HepG2 (cell line): ENCODE measurements at regions not wholly inside any gene's neighbourhood (a gene's known extent, or its start where the extent isn't known, plus 50 kb on each side); places are given as distances from the start of the nearest gene placed in this dataset.

Experiments
- AKAP8 ChIP-seq: sonication (generic); formaldehyde crosslinking; IDR thresholded peaks from 2 replicates; pipeline ENCODE4 v1.5.1; 2020; ENCODE audit warnings: mild to moderate bottlenecking, missing genetic modification reagents
- FLYWCH1 ChIP-seq: sonication (generic); formaldehyde crosslinking; IDR thresholded peaks from 2 replicates; pipeline ENCODE4 v1.8.1; 2023; ENCODE audit warnings: mild to moderate bottlenecking, missing genetic modification reagents
- HDAC6 ChIP-seq: fragments of 200-600 bp; sonication (generic); IDR thresholded peaks from 2 replicates; pipeline ENCODE4 v1.7.0; 2017; ENCODE audit warnings: mild to moderate bottlenecking, antibody characterized with exemption, low read length, low read depth
- MAFF ChIP-seq: IDR thresholded peaks from 2 replicates; pipeline ENCODE4 v1.6.1; 2011; ENCODE audit warnings: low read depth, low read length, improper control_type of control experiment
- MIXL1 ChIP-seq: IDR thresholded peaks from 2 replicates; pipeline ENCODE4 v1.6.1; 2016
- MYC ChIP-seq: sonication (generic); formaldehyde crosslinking; IDR thresholded peaks from 2 replicates; pipeline ENCODE4 v1.9.0; 2021; ENCODE audit warnings: missing genetic modification reagents, borderline replicate concordance
- NR2F6 ChIP-seq, 2 experiments: IDR thresholded peaks; 2 replicates each; pipeline ENCODE4 v1.6.1; 2016; ENCODE audit warnings: antibody characterized with exemption in 1 of 2, mild to moderate bottlenecking in 1 of 2
- RAD51 ChIP-seq: fragments of 450-650 bp; IDR thresholded peaks from 2 replicates; pipeline ENCODE4 v1.6.1; 2016; ENCODE audit warnings: borderline replicate concordance
- SATB2 ChIP-seq: sonication (generic); formaldehyde crosslinking; IDR thresholded peaks from 2 replicates; pipeline ENCODE4 v1.5.0; 2020; ENCODE audit warnings: missing genetic modification reagents
- SIX4 ChIP-seq: sonication (generic); formaldehyde crosslinking; IDR thresholded peaks from 2 replicates; pipeline ENCODE4 v1.4.0; 2020; ENCODE audit warnings: missing genetic modification reagents
- TSC22D2 ChIP-seq: sonication (generic); formaldehyde crosslinking; IDR thresholded peaks from 2 replicates; pipeline ENCODE4 v1.5.1; 2020; ENCODE audit warnings: missing genetic modification reagents, mild to moderate bottlenecking, borderline replicate concordance
- ZBTB20 ChIP-seq: sonication (generic); formaldehyde crosslinking; IDR thresholded peaks from 2 replicates; pipeline ENCODE4 v1.8.1; 2023; ENCODE audit warnings: missing genetic modification reagents, low read depth, mild to moderate bottlenecking, borderline replicate concordance
- ZBTB25 ChIP-seq: IDR thresholded peaks from 2 replicates; pipeline ENCODE4 v1.6.1; 2018; ENCODE audit warnings: missing genetic modification reagents
- ZNF138 ChIP-seq: sonication (generic); formaldehyde crosslinking; IDR thresholded peaks from 2 replicates; pipeline ENCODE4 v1.5.0; 2020; ENCODE audit warnings: mild to moderate bottlenecking, low read depth, missing genetic modification reagents
- ZNF703 ChIP-seq: sonication (generic); formaldehyde crosslinking; IDR thresholded peaks from 2 replicates; pipeline ENCODE4 v1.5.1; 2020; ENCODE audit warnings: missing genetic modification reagents, mild to moderate bottlenecking, moderate library complexity, borderline replicate concordance
- TF ChIP-seq, protein P1 (sequence below): sonication (generic); formaldehyde crosslinking; IDR thresholded peaks from 2 replicates; pipeline ENCODE4 v1.4.0; 2020; ENCODE audit warnings: missing genetic modification reagents, low read depth, mild to moderate bottlenecking, borderline replicate concordance
- TF ChIP-seq, protein P2 (sequence below): sonication (generic); formaldehyde crosslinking; IDR thresholded peaks from 2 replicates; pipeline ENCODE4 v1.4.0; 2020; ENCODE audit warnings: missing genetic modification reagents
- TF ChIP-seq, protein P3 (sequence below): sonication (generic); formaldehyde crosslinking; conservative IDR thresholded peaks from 2 replicates; pipeline ENCODE4 v1.8.1; 2023; ENCODE audit warnings: missing genetic modification reagents
- TF ChIP-seq, protein P4 (sequence below): sonication (generic); formaldehyde crosslinking; IDR thresholded peaks from 2 replicates; pipeline ENCODE4 v1.5.1; 2020; ENCODE audit warnings: mild to moderate bottlenecking, missing genetic modification reagents, borderline replicate concordance

GRCh38 chr1:72482736-72483413, 200.5 kb upstream of the NEGR1 start (continued):
- TF ChIP-seq ZBTB20 (peak; percentile 99), MAFF (no peak), ZNF138 (CRISPR knock-in tag) (no peak), AKAP8 (CRISPR knock-in tag) (no peak), HDAC6 (no peak), SIX4 (CRISPR knock-in tag) (peak; percentile 60; the same call in 1 of the 2 replicates), ZNF703 (no peak), ZBTB25 (0 out of 2 replicates have a peak, but pooled peaks have one; percentile 41), NR2F6 (IDR thresholded peaks at IDR 0.05) (peak; percentile 100), NR2F6 (CRISPR knock-in tag; IDR thresholded peaks at IDR 0.05) (peak; percentile 99), SATB2 (no peak), RAD51 (no peak), FLYWCH1 (CRISPR knock-in tag) (no peak), MIXL1 (CRISPR knock-in tag) (peak; percentile 92), MYC (no peak), TSC22D2 (CRISPR knock-in tag) (no peak)
- TF ChIP-seq, protein P1, sequence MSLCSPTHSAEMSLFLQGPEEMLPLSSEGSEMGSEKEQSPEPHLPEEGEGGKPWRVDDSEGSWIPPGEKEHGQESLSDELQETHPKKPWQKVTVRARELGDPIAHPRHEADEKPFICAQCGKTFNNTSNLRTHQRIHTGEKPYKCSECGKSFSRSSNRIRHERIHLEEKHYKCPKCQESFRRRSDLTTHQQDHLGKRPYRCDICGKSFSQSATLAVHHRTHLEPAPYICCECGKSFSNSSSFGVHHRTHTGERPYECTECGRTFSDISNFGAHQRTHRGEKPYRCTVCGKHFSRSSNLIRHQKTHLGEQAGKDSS (CRISPR knock-in tag), result no peak
- TF ChIP-seq, protein P2, sequence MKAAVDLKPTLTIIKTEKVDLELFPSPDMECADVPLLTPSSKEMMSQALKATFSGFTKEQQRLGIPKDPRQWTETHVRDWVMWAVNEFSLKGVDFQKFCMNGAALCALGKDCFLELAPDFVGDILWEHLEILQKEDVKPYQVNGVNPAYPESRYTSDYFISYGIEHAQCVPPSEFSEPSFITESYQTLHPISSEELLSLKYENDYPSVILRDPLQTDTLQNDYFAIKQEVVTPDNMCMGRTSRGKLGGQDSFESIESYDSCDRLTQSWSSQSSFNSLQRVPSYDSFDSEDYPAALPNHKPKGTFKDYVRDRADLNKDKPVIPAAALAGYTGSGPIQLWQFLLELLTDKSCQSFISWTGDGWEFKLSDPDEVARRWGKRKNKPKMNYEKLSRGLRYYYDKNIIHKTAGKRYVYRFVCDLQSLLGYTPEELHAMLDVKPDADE, result no peak
- TF ChIP-seq, protein P3, sequence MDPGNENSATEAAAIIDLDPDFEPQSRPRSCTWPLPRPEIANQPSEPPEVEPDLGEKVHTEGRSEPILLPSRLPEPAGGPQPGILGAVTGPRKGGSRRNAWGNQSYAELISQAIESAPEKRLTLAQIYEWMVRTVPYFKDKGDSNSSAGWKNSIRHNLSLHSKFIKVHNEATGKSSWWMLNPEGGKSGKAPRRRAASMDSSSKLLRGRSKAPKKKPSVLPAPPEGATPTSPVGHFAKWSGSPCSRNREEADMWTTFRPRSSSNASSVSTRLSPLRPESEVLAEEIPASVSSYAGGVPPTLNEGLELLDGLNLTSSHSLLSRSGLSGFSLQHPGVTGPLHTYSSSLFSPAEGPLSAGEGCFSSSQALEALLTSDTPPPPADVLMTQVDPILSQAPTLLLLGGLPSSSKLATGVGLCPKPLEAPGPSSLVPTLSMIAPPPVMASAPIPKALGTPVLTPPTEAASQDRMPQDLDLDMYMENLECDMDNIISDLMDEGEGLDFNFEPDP, result no peak
- TF ChIP-seq, protein P4, sequence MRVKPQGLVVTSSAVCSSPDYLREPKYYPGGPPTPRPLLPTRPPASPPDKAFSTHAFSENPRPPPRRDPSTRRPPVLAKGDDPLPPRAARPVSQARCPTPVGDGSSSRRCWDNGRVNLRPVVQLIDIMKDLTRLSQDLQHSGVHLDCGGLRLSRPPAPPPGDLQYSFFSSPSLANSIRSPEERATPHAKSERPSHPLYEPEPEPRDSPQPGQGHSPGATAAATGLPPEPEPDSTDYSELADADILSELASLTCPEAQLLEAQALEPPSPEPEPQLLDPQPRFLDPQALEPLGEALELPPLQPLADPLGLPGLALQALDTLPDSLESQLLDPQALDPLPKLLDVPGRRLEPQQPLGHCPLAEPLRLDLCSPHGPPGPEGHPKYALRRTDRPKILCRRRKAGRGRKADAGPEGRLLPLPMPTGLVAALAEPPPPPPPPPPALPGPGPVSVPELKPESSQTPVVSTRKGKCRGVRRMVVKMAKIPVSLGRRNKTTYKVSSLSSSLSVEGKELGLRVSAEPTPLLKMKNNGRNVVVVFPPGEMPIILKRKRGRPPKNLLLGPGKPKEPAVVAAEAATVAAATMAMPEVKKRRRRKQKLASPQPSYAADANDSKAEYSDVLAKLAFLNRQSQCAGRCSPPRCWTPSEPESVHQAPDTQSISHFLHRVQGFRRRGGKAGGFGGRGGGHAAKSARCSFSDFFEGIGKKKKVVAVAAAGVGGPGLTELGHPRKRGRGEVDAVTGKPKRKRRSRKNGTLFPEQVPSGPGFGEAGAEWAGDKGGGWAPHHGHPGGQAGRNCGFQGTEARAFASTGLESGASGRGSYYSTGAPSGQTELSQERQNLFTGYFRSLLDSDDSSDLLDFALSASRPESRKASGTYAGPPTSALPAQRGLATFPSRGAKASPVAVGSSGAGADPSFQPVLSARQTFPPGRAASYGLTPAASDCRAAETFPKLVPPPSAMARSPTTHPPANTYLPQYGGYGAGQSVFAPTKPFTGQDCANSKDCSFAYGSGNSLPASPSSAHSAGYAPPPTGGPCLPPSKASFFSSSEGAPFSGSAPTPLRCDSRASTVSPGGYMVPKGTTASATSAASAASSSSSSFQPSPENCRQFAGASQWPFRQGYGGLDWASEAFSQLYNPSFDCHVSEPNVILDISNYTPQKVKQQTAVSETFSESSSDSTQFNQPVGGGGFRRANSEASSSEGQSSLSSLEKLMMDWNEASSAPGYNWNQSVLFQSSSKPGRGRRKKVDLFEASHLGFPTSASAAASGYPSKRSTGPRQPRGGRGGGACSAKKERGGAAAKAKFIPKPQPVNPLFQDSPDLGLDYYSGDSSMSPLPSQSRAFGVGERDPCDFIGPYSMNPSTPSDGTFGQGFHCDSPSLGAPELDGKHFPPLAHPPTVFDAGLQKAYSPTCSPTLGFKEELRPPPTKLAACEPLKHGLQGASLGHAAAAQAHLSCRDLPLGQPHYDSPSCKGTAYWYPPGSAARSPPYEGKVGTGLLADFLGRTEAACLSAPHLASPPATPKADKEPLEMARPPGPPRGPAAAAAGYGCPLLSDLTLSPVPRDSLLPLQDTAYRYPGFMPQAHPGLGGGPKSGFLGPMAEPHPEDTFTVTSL (CRISPR knock-in tag), result peak; percentile 99; the same call in 1 of the 2 replicates
